RPMI7951 (cell line): ENCODE measurements at regions not wholly inside any gene's neighbourhood (a gene's known extent, or its start where the extent isn't known, plus 50 kb on each side); places are given as distances from the start of the nearest gene placed in this dataset.

Experiments used
- DNase-seq: peaks from one replicate; pipeline ENCODE4 v3.0.0-alpha.2; 2012; ENCODE audit warnings: low read depth

- DNase-seq: no peak
Observed at GRCh38 chr2:196530910-196531309, 108.6 kb upstream of the CCDC150 start.

- no peak for DNase-seq
Observed at GRCh38 chr2:196533772-196534397, 105.6 kb upstream of the CCDC150 start.

GRCh38 chr2:196534495-196534894 lies 105.0 kb upstream of the CCDC150 start:
- no peak for DNase-seq

GRCh38 chr2:196535061-196535460 lies 104.5 kb upstream of the CCDC150 start:
- no peak for DNase-seq

GRCh38 chr2:196535742-196536141 lies 103.8 kb upstream of the CCDC150 start:
- DNase-seq: peak; percentile 26

DNA sequence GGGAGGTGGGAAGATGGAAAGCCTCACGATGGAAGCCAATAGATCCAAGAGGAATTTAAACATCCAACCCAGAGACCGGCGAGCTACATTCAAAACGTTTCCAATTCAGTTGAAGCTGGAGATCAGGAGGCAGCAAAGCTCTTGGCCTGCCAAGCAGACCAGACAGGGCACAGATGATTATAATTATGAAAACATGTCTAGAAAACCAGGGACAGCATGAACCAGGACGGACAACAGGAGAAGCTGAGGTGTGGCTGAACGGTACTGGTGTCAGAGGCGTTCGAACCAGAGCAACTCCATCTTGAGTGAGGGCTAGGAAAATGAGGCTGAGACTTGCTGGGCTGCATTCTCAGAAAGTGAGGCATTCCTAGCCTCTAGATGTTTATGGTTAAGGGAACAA lies 102.2 kb upstream of the CCDC150 start:
- DNase-seq: no peak

DNA sequence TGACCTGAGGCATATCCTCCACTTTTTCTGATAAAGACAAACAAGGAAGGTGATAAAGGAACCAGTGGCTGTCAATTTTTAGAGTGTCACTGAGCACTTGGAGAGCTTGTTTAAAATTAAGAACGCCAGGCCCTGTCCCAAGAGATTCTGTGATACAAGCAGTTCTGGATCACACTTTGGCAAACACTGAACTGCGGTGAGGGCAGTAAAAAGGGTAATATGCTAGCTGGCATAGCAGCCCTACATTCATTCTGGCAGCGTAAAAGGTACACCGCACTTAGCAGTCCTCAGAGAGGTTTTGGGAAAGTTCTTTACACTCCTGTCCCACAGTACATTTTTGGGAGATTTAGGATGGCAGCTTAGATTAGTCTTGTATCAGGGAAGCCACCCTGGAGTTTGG lies 101.3 kb upstream of the CCDC150 start:
- DNase-seq: no peak

- no peak for DNase-seq
Observed at GRCh38 chr2:196538646-196539045, 100.9 kb upstream of the CCDC150 start.

DNA sequence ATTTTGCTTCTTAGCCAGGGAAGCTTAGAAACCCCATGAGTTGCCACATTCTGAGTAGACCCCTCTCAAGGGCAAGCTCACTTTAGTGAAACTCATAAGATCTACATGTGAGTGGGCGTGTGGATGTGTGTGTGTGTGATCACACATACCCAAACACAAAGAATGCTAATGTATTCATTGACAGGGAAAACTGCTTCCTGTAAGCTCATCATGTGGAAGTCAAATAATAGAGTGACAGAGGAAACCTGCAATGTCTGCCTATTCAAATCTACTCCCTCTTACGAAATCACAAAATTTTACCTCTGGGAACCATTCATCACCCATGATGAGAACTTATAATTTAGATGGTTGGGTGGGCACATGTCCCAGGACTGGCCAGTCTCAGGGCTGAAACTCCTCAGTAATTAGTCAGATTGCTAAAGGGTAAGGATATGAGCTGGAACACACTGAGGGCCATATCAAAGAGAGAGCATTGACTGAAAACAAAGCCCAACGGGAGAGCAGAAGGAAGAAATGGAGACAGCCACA lies 94.5 kb upstream of the CCDC150 start:
- DNase-seq: peak; percentile 47

DNA sequence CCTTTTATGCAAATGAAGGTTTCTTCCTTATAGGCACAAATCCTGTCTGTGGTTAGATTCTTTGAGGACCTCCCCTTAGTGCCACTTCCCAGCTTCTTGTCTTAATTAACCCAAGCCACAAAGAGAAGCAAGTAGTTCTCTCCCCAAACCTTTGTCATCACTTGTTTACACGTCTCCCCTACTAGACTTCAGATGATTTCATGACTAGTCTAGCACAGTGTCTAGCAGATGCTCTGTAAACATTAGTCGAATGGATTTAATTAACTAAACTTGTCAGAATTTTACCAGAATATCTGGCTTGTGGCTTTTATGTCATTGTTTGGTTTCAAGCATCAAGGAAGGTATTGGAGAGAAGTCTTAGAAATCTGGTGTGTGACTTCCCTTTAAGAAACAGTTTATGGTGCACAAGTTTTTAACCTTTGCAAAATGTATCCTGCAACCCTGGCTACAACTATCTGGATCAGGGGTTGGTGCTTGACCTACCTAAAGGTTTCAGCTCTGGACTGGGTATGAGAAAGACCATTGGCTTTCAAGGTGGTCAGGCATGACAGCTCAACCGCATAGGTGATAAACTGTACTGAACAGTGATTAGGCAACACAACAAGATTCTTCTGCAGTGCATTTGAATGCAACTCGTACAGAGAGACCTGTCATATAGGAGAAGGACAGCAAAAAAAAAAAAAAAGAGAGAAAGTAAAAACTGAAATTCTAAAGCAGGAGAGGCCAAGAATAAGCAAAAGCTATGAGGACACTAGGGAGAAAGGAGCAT lies 93.2 kb upstream of the CCDC150 start:
- peak; percentile 24 for DNase-seq

GRCh38 chr2:196549052-196549451 lies 90.5 kb upstream of the CCDC150 start:
- DNase-seq: no peak

DNA sequence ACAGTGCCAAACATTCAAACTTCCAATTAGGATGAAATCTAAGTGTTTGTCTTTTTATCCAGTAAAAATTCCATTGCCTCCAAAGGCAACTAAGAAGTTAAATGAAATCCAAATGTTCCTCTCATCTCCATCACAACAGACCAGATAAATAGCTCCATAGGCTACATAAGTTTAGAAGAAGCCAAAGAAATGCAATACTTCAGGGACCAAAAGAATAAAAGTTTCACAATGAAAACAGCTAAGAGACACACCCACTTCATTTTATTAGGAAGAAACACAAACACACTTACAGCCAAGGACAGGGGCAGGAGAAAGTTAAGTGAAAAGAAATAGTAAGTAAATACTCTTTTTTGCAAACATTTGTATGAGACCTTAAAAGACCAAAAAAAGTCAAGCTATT lies 88.5 kb upstream of the CCDC150 start:
- no peak for DNase-seq

DNA sequence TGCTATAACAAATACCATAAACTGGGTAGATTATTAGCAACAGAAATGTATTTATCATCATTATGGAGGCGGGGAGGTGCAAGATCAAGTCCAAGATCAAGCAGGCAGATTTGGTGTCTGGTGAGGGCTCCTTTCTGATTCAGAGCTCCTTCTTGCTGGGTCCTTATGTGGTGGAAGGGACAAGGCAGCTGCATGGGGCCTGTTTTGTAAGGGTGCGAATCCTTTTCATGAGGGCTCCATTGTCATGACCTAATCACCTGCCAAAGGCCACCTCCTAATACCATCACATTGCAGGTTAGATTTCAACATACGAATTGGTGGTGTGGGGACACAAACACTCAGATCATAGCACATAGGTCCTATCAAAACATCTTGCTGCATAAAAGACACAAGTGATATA lies 84.4 kb upstream of the CCDC150 start:
- no peak for DNase-seq

GRCh38 chr2:196555726-196556125 lies 83.8 kb upstream of the CCDC150 start:
- DNase-seq: peak; percentile 37

GRCh38 chr2:196558497-196558896 lies 81.0 kb upstream of the CCDC150 start:
- no peak for DNase-seq

GRCh38 chr2:196563876-196564275 lies 75.6 kb upstream of the CCDC150 start:
- no peak for DNase-seq

- no peak for DNase-seq
Observed at GRCh38 chr2:196565106-196565765, 74.3 kb upstream of the CCDC150 start.

DNA sequence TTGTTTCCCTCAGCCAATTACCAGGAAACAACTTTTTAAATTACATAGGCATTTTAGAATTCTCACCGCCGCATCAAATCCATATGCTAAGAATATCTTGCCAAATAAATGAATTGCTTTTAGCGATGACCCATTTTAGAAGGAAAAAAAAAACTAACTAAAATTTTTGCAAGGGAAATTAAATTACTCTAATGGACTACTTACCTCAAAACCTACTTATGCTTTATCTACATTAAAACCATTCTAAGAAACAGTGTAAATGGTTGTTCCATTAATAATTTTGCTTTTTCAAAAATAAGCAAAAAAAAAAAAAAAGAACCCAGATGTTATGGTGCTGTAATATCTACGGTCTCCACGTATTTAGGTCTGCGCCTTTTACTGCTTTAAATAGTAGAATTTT lies 73.5 kb upstream of the CCDC150 start:
- DNase-seq: no peak

- DNase-seq: no peak
Observed at GRCh38 chr2:196566961-196567666, 72.4 kb upstream of the CCDC150 start.

- DNase-seq: no peak
Observed at GRCh38 chr2:196568506-196568905, 71.0 kb upstream of the CCDC150 start.

GRCh38 chr2:196584903-196585302 lies 54.6 kb upstream of the CCDC150 start:
- DNase-seq: no peak

- peak; percentile 97 for DNase-seq
Observed at GRCh38 chr2:196586511-196586991, 53.0 kb upstream of the CCDC150 start.
